NT2/D1 (cell line): ENCODE measurements at regions not wholly inside any gene's neighbourhood (a gene's known extent, or its start where the extent isn't known, plus 50 kb on each side); places are given as distances from the start of the nearest gene placed in this dataset.

ENCODE experiments used
- SUZ12 ChIP-seq: IDR thresholded peaks from 2 replicates; pipeline ENCODE4 v1.6.1; 2011; ENCODE audit not compliant: insufficient read length, insufficient read depth; ENCODE audit errors: extremely low read depth
- YY1 ChIP-seq: IDR thresholded peaks from 2 replicates; pipeline ENCODE4 v1.6.1; 2011; ENCODE audit not compliant: insufficient read length, insufficient read depth
- ZNF274 ChIP-seq: IDR thresholded peaks from 2 replicates; pipeline ENCODE4 v1.6.1; 2011; ENCODE audit warnings: mild to moderate bottlenecking, low read depth, low read length

- TF ChIP-seq ZNF274: no peak
- no peak for TF ChIP-seq YY1
- TF ChIP-seq SUZ12: no peak
These were observed 878.4 kb upstream of the FRG1 start for GRCh38 chr4:189062047-189062820.
